Naive B cell (primary cell): ENCODE measurements at regions not wholly inside any gene's neighbourhood (a gene's known extent, or its start where the extent isn't known, plus 50 kb on each side); places are given as distances from the start of the nearest gene placed in this dataset.

ENCODE experiments used
- ATAC-seq, 2 donors: fragments of 150-1000 bp; cut with Tn5 transposase; 2 replicates each; pipeline ENCODE4 v1.10.0; 2021; ENCODE audit warnings: low read depth in 2 of 2, mild to moderate bottlenecking in 2 of 2, moderate library complexity in 2 of 2
- DNase-seq: peaks from one replicate; pipeline ENCODE4 v3.0.0; 2022
- H3K27ac Mint-ChIP-seq, 6 donors: one replicate each; pipeline ENCODE4 v1.8.0; 2020 to 2022; ENCODE audit warnings: mild to moderate bottlenecking in 6 of 6, mixed read lengths in 6 of 6, moderate library complexity in 5 of 6, inconsistent platforms in 2 of 6
- H3K27me3 Mint-ChIP-seq, 3 donors: one replicate each; pipeline ENCODE4 v1.8.0; 2021 to 2022; ENCODE audit warnings: mixed read lengths in 3 of 3, mild to moderate bottlenecking in 1 of 3
- H3K36me3 Mint-ChIP-seq, 2 donors: one replicate each; pipeline ENCODE4 v1.8.0; 2020 to 2022; ENCODE audit warnings: mixed read lengths in 2 of 2, inconsistent platforms in 1 of 2, mild to moderate bottlenecking in 1 of 2
- H3K4me1 Mint-ChIP-seq, 3 donors: one replicate each; pipeline ENCODE4 v1.8.0; 2020 to 2022; ENCODE audit warnings: mixed read lengths in 3 of 3, inconsistent platforms in 1 of 3, mild to moderate bottlenecking in 1 of 3, moderate library complexity in 1 of 3
- H3K4me3 Mint-ChIP-seq, 8 donors: one replicate each; pipeline ENCODE4 v1.8.0; 2020 to 2022; ENCODE audit warnings: mild to moderate bottlenecking in 8 of 8, mixed read lengths in 8 of 8, moderate library complexity in 8 of 8, inconsistent platforms in 2 of 8
- H3K9me3 Mint-ChIP-seq, 7 donors: one replicate each; pipeline ENCODE4 v1.8.0; 2020 to 2022; ENCODE audit warnings: mixed read lengths in 7 of 7, mild to moderate bottlenecking in 5 of 7, inconsistent platforms in 2 of 7, moderate library complexity in 1 of 7

- ATAC-seq (no peak), DNase-seq (no peak)
- no peak overlapping the region for H3K27ac Mint-ChIP-seq
- H3K27me3 Mint-ChIP-seq: peaks cover 0 to 4% (median 0%) of the 10 kb centered on the region in 3 donors
- peaks cover 16 to 33% (median 24%) of the 10 kb centered on the region in 7 donors for H3K9me3 Mint-ChIP-seq
- H3K36me3 Mint-ChIP-seq: peaks cover 5 to 11% of the 10 kb centered on the region in 2 donors
- H3K4me1 Mint-ChIP-seq: no peaks in the 10 kb centered on the region
- H3K4me3 Mint-ChIP-seq: no peak overlapping the region
Measured at GRCh38 chr18:78893281-78894032, 86.2 kb upstream of the SALL3 start.

GRCh38 chr18:78894033-78894305, 85.6 kb upstream of the SALL3 start:
- peaks cover 0 to 4% (median 0%) of the 10 kb centered on the region in 3 donors for H3K27me3 Mint-ChIP-seq
- H3K36me3 Mint-ChIP-seq: peaks cover 5 to 7% of the 10 kb centered on the region in 2 donors
- H3K4me3 Mint-ChIP-seq: no peak overlapping the region
- no peaks in the 10 kb centered on the region for H3K4me1 Mint-ChIP-seq
- H3K9me3 Mint-ChIP-seq: peaks cover 16 to 28% (median 19%) of the 10 kb centered on the region in 7 donors
- no peak overlapping the region for H3K27ac Mint-ChIP-seq
- DNase-seq (no peak), ATAC-seq (no peak)

- Mint-ChIP-seq H3K27ac (no peak overlapping the region), H3K4me1 (no peaks in the 10 kb centered on the region), H3K36me3 (peaks cover 0 to 4% of the 10 kb centered on the region in 2 donors), H3K4me3 (no peak overlapping the region), H3K9me3 (peaks cover 8 to 15% (median 12%) of the 10 kb centered on the region in 7 donors), H3K27me3 (peaks cover 0 to 4% (median 0%) of the 10 kb centered on the region in 3 donors)
- DNase-seq (no peak), ATAC-seq (no peak)
Measured at GRCh38 chr18:78895207-78896001, 84.2 kb upstream of the SALL3 start.

- peaks cover 2 to 9% (median 5%) of the 10 kb centered on the region in 7 donors for H3K9me3 Mint-ChIP-seq
- no peak for DNase-seq
- H3K4me3 Mint-ChIP-seq: no peak overlapping the region
- H3K36me3 Mint-ChIP-seq: no peaks in the 10 kb centered on the region
- no peaks in the 10 kb centered on the region for H3K4me1 Mint-ChIP-seq
- no peak overlapping the region for H3K27ac Mint-ChIP-seq
- H3K27me3 Mint-ChIP-seq: peaks cover 0 to 8% (median 0%) of the 10 kb centered on the region in 3 donors
- no peak for ATAC-seq
Measured at GRCh38 chr18:78896111-78896905, 83.3 kb upstream of the SALL3 start.

GRCh38 chr18:78898066-78898465, 81.6 kb upstream of the SALL3 start:
- peaks cover 8 to 12% (median 9%) of the 10 kb centered on the region in 3 donors for H3K27me3 Mint-ChIP-seq
- no peak overlapping the region for H3K27ac Mint-ChIP-seq
- no peaks in the 10 kb centered on the region for H3K4me1 Mint-ChIP-seq
- DNase-seq: no peak
- H3K36me3 Mint-ChIP-seq: peaks cover 0 to 10% of the 10 kb centered on the region in 2 donors
- H3K4me3 Mint-ChIP-seq: no peak overlapping the region
- ATAC-seq: no peak
- peaks cover 0 to 5% (median 2%) of the 10 kb centered on the region in 7 donors for H3K9me3 Mint-ChIP-seq

GRCh38 chr18:78898635-78899034, 81.0 kb upstream of the SALL3 start:
- no peak for ATAC-seq
- no peak overlapping the region for H3K4me3 Mint-ChIP-seq
- H3K36me3 Mint-ChIP-seq: peaks cover 0 to 10% of the 10 kb centered on the region in 2 donors
- peaks cover 8 to 12% (median 12%) of the 10 kb centered on the region in 3 donors for H3K27me3 Mint-ChIP-seq
- H3K27ac Mint-ChIP-seq: no peak overlapping the region
- peaks cover 0 to 5% (median 2%) of the 10 kb centered on the region in 7 donors for H3K9me3 Mint-ChIP-seq
- no peaks in the 10 kb centered on the region for H3K4me1 Mint-ChIP-seq
- no peak for DNase-seq

GRCh38 chr18:78899241-78899640, 80.4 kb upstream of the SALL3 start:
- H3K36me3 Mint-ChIP-seq: peaks cover 0 to 10% of the 10 kb centered on the region in 2 donors
- ATAC-seq (no peak), DNase-seq (no peak)
- no peak overlapping the region for H3K4me3 Mint-ChIP-seq
- H3K27ac Mint-ChIP-seq: no peak overlapping the region
- peaks cover 0 to 5% (median 2%) of the 10 kb centered on the region in 7 donors for H3K9me3 Mint-ChIP-seq
- H3K27me3 Mint-ChIP-seq: peaks cover 8 to 18% (median 12%) of the 10 kb centered on the region in 3 donors
- H3K4me1 Mint-ChIP-seq: no peaks in the 10 kb centered on the region

- Mint-ChIP-seq H3K36me3 (peaks cover 0 to 10% of the 10 kb centered on the region in 2 donors), H3K9me3 (peaks cover 0 to 5% (median 2%) of the 10 kb centered on the region in 7 donors), H3K4me3 (no peak overlapping the region), H3K27ac (peak overlapping the region in 1 of 6 donors; percentile 28), H3K27me3 (peaks cover 8 to 25% (median 12%) of the 10 kb centered on the region in 3 donors), H3K4me1 (no peaks in the 10 kb centered on the region)
- no peak for DNase-seq
- no peak for ATAC-seq
Measured at GRCh38 chr18:78900938-78901909, 78.4 kb upstream of the SALL3 start.

- Mint-ChIP-seq H3K4me1 (no peaks in the 10 kb centered on the region), H3K36me3 (peaks cover 0 to 10% of the 10 kb centered on the region in 2 donors), H3K27ac (peak overlapping the region in 1 of 6 donors; percentile 27), H3K9me3 (peaks cover 0 to 5% (median 3%) of the 10 kb centered on the region in 7 donors), H3K4me3 (no peak overlapping the region), H3K27me3 (peaks cover 4 to 25% (median 12%) of the 10 kb centered on the region in 3 donors)
- ATAC-seq (no peak), DNase-seq (no peak)
Measured at GRCh38 chr18:78901923-78902794, 77.5 kb upstream of the SALL3 start.

- peaks cover 4 to 25% (median 12%) of the 10 kb centered on the region in 3 donors for H3K27me3 Mint-ChIP-seq
- no peak for DNase-seq
- peaks cover 0 to 5% (median 2%) of the 10 kb centered on the region in 7 donors for H3K9me3 Mint-ChIP-seq
- peaks cover 0 to 10% of the 10 kb centered on the region in 2 donors for H3K36me3 Mint-ChIP-seq
- no peaks in the 10 kb centered on the region for H3K4me1 Mint-ChIP-seq
- ATAC-seq: no peak
- H3K4me3 Mint-ChIP-seq: no peak overlapping the region
- H3K27ac Mint-ChIP-seq: no peak overlapping the region
Measured at GRCh38 chr18:78902795-78903435, 76.7 kb upstream of the SALL3 start.

GRCh38 chr18:78903436-78904178, 76.0 kb upstream of the SALL3 start:
- no peak overlapping the region for H3K27ac Mint-ChIP-seq
- no peaks in the 10 kb centered on the region for H3K4me1 Mint-ChIP-seq
- peak overlapping the region in 1 of 8 donors; percentile 47 for H3K4me3 Mint-ChIP-seq
- peaks cover 0 to 5% (median 1%) of the 10 kb centered on the region in 7 donors for H3K9me3 Mint-ChIP-seq
- no peak for ATAC-seq
- H3K36me3 Mint-ChIP-seq: peaks cover 0 to 10% of the 10 kb centered on the region in 2 donors
- peaks cover 4 to 25% (median 12%) of the 10 kb centered on the region in 3 donors for H3K27me3 Mint-ChIP-seq
- no peak for DNase-seq
